ENCODE measurements at regions not wholly inside any gene's neighbourhood (a gene's known extent, or its start where the extent isn't known, plus 50 kb on each side); places are given as distances from the start of the nearest gene placed in this dataset.

DNA sequence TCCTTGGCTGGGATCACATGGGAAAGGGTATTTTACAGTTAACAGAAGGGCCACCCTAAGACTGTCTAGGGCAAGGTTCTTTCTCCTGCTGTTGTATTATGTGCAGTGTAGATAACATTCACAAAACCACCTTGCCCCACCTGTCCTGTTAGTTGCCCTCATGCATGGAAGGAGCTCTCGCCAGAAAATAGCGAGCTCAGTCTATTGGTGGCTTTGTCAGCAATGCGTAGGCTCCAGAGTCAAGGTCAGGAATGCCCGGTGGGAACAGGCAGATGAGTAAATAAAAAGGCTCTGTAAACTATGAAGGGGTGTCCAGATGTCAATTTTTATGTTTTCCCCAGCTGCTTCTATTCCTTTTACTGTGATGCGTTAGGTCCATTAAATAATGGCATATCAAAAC lies 107.1 kb upstream of the WDR11 start:
- intact Hi-C loops (cut with DNase I) = no loop called here
- ATAC-seq (ENCODE audit: poor library complexity) = no peak
- DNase-seq = no peak

- intact Hi-C loops (cut with DNase I) = no loop called here
- DNase-seq = no peak
- no peak for ATAC-seq (ENCODE audit: poor library complexity)
These were observed 105.0 kb upstream of the WDR11 start for GRCh38 chr10:120746001-120746777.

DNA sequence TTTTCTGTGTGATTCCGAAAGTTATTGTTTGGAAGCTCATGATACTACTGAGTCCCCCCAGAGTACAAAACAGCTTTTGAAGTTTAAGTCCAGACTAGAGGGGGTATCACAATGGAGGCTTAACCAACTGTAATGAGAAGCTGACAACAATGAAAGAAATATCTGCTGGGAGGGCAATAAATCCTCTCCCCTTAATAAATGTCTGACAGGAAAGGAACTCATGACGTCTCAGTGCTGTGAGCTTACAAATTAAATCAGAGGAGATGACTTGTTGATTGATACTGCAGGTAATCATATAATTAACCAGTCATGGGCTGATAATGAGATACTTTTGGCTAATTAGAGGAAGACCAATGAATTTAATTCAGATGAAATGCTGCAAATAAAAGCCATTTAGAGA lies 102.6 kb upstream of the WDR11 start:
- no peak for ATAC-seq (ENCODE audit: poor library complexity)
- intact Hi-C loops (cut with DNase I) = no loop called here
- no peak for DNase-seq

DNA sequence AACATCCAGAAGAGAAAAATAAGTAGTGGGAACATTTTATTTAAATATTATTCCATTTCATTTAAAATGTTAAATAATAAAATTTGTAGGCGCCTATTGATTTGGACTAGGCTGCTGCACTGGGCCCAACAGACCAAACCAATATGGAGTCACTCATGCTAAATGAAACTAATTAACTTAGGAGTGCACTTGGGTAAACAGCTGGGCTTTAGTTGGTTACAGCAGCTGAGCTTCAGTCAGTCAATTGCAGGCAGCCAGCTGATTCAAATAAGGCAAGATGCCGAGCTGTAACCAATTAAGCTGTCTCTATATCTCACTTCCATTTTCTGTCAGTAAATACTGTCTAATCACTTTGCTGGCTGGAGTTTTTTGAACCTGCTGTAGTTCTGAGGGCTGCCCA lies 102.1 kb upstream of the WDR11 start:
- intact Hi-C loops (cut with DNase I) = no loop called here
- ATAC-seq (ENCODE audit: poor library complexity) (no peak), DNase-seq (no peak)

- no peak for ATAC-seq (ENCODE audit: poor library complexity)
- no peak for DNase-seq
- intact Hi-C loops (cut with DNase I) = no loop called here
These were observed 101.2 kb upstream of the WDR11 start for GRCh38 chr10:120749856-120750566.

GRCh38 chr10:120755771-120756170 lies 95.4 kb upstream of the WDR11 start:
- DNase-seq (no peak), ATAC-seq (ENCODE audit: poor library complexity) (no peak)
- intact Hi-C loops (cut with DNase I) = no loop called here

DNA sequence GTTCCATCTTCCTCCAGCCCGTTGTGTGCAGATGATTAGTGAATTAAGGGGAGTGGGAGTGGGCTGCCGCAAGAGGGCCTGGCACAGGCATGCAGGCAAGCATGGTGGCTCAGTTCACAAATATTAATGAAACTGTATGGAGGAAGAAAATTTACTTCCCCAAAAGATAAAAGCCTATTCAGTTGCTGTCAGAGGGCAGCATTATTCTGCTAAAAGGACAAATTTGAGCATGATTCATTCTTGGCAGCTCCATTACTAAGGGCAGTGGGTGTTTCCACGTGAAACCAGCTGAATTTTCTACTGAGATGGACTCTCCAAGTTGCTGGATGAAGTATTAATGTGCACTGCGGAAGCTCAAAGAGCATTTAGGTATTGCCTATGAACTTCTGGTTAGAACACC lies 90.9 kb upstream of the WDR11 start:
- ATAC-seq (ENCODE audit: poor library complexity) (no peak), DNase-seq (no peak)
- intact Hi-C loops (cut with DNase I) = no loop called here

DNA sequence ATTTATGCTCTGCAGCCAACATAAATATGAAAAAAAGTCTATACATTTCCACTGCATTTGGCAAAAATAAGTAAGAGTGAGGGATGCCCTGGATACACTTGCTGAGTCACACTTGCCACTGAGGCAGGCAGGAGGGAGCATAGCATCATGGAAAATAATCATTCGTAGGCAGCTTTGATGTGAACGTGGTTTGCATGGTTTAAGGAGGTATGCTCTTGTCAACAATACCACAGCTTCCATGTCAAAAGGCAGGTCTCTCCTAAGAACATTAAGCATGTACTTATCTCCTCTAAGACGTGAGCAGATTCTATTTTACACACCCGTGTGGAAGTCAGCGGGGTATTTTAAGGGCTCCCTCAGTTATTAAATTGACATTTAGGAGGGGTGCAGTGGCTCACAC lies 89.2 kb upstream of the WDR11 start:
- DNase-seq (no peak), ATAC-seq (ENCODE audit: poor library complexity) (no peak)
- intact Hi-C loops (cut with DNase I) = no loop called here

DNA sequence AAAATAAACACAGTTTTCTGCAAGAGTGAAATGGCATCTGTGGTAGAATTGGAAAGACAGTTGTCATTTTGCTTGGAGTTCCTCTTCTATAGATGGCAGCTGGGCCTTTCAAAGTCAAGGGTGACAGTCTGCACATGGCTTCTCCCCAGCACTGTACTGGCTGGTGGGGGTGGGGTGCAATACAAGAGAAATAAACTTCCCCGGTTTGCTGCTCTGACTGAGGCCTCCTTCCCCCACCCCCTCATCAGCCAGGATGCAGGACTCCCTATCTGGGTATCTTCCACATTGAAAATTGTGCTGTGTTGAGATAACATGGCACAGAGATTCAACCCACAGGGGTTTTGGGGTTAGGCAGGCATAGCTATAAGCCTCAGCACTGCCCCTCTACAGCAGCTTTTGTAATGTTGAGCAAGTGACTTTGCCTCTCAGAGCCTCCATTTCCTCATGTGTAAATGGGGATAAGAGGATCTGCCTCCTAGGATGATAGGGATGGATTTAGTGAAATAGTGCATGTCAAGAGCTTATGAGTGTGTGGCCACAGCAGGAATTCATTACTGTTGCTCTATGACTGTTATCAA lies 85.8 kb upstream of the WDR11 start:
- intact Hi-C loops (cut with DNase I) = no loop called here
- DNase-seq = no peak
- no peak for ATAC-seq (ENCODE audit: poor library complexity)

- intact Hi-C loops (cut with DNase I) = no loop called here
- no peak for ATAC-seq (ENCODE audit: poor library complexity)
- no peak for DNase-seq
These were observed 82.9 kb upstream of the WDR11 start for GRCh38 chr10:120768227-120768626.

- no peak for ATAC-seq (ENCODE audit: poor library complexity)
- intact Hi-C loops (cut with DNase I) = no loop called here
- no peak for DNase-seq
These were observed 80.7 kb upstream of the WDR11 start for GRCh38 chr10:120770496-120770895.

DNA sequence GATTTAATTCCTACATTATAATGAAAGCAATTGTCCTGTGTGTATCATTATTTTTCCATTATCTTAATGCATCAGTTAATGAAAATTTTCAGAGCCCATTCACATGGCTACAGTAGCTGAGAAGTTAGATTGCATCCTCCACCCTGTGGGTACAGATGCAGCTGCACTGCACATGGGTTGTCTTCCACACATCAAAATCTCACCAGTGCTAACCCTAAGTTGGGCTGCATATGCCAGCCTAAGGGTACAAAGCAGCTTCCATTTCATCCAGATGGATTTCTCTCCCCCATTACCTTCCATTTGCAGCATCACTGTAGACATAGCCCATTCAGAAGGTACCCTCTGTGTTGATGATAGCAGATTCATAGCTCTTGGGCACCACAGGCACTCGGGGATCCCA lies 74.7 kb upstream of the WDR11 start:
- intact Hi-C loops (cut with DNase I) = no loop called here
- DNase-seq = no peak
- no peak for ATAC-seq (ENCODE audit: poor library complexity)

DNA sequence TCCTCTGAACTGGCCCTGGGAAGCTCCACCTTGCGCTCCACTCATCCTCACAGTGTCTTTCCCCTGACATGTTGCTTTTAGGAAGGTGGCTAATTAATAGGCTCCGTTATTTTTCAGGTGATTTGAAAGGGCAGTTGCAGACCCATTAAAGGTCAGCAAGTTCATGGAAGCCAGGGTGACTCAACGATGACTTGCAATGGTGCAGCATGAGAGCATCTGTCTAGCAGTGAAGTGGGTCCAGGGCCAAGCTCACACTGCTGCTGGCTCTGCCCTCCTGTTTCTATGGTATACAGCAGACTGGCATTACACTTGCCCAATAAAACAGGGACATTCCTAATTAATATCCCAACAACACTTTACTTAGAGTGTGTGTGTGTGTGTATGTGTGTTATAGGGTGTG lies 68.8 kb upstream of the WDR11 start:
- intact Hi-C loops (cut with DNase I) = no loop called here
- ATAC-seq (ENCODE audit: poor library complexity) = no peak
- no peak for DNase-seq

DNA sequence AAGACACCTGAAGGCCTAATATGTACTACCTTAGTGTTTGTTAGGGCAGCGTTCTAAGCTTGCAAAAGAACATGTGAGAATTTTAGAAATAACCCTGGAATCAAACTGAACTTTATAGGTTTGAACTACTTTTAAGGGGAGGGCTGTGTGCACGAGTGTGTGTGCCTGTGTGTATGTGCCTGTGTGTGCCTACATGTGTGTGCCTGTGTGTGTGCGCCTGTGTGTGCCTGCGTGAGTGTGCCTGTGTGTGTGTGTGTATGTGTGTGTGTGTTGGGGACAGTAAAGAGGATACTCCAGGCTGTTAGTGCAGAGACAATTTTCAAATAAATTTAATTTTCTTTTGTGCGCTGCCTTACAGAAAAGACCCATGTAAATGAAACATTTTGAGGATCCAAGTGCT lies 68.1 kb upstream of the WDR11 start:
- intact Hi-C loops (cut with DNase I) = no loop called here
- DNase-seq = no peak
- ATAC-seq (ENCODE audit: poor library complexity) = no peak

DNA sequence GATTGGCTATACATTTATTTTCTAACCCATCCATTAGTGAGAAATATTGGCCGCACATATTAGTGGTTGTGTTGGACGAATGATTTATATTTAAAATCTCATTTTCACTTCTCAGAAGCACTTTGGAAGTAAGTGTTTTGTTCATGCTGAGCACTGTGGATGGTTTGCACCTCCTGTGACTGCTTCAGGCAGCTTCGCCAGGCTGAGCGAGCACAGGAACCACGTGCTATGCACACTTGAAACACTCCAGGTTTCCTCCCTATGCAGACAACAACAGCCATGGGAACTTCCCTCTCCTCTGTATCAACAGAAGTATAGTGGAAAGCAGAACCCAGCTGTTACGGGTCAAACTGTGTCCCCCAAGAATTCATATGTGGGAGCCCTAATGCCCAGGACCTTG lies 67.3 kb upstream of the WDR11 start:
- no peak for ATAC-seq (ENCODE audit: poor library complexity)
- DNase-seq = no peak
- intact Hi-C loops (cut with DNase I) = no loop called here

DNA sequence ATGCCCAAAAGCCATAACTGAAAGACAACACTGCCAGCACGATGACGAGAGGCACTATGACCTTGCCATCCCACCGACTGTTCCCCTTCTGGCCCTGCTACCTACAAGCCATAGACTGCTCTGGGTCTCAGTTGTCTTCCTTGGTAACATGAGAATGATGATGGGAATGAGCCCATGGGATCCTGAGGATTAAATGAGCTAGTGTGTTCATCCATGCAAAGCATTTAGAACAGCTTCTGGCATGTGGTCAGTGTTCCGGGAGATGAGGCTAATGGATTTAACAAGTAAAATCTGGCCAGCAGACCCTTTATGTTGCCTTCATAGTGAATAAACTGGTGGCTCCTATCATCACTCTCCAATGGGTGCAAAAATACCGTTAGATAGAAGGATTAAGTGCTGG lies 62.4 kb upstream of the WDR11 start:
- ATAC-seq (ENCODE audit: poor library complexity) = no peak
- DNase-seq = no peak
- intact Hi-C loops (cut with DNase I) = no loop called here

DNA sequence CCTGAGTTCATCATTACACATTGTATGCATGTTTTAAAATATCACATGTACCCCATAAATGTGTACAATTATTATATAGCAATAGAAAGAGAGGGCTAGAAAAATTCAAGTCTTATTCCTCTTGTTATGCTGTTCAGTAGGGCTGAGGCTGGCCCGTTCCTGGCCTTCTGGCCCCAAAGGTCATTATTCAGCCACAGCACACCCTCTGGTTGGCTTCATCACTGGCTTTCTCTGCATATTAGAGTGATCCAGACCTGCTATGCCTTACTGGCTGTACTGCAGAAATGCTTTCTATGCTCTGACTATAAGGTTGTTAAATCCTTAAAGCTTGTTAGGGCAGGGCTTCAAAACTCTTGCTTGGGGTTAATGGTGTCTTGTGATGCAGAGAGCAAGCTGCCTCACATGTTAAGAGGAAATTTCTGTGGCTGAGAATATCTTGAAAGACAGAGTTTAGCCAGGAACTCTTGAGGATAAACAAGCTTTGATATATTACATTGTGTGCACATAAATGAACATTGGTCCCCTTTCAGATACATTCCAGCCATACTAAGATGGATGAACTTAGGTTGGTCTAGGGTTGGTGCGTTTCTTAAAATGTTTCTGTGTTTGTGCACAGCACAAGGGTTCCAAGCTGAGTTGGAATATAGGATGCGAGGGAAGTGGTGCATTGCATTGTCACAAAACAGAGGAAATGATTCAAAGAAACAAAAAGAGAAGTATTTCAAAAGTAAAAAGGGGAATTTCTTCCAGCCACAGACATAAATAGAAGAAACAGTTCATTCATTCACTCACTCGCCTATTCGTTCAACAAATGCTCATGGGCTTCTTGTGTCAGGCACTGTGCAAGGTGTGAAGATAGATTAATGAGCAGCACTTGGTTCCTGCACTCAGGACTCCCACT lies 61.6 kb upstream of the WDR11 start:
- ATAC-seq (ENCODE audit: poor library complexity) (no peak), DNase-seq (no peak)
- intact Hi-C loops (cut with DNase I) = no loop called here

DNA sequence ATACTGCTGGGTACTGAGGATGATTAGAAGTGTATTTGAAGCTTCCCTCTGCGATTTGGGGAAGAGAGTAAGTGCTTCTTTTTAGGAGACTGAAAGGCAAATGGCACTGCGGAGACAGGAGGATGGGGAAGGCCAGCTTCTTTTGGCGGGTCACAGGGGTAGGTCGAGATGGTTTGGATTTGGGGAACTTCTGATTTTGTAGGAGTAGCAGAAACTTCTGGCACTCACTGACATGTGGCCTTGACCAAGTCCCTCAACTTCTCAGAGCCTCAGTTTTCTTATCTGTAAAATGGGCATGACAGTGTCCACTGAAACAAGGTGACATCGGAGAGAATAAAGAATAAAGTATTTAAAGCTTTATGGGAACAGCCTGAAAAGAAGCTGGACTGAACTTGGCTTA lies 59.8 kb upstream of the WDR11 start:
- intact Hi-C loops (cut with DNase I) = no loop called here
- ATAC-seq (ENCODE audit: poor library complexity) (no peak), DNase-seq (no peak)

- no peak for ATAC-seq (ENCODE audit: poor library complexity)
- intact Hi-C loops (cut with DNase I) = no loop called here
- DNase-seq = no peak
These were observed 58.1 kb upstream of the WDR11 start for GRCh38 chr10:120793088-120793487.
